DOHH2 (cell line): ENCODE measurements at regions not wholly inside any gene's neighbourhood (a gene's known extent, or its start where the extent isn't known, plus 50 kb on each side); places are given as distances from the start of the nearest gene placed in this dataset.

Experiments used
- H3F3A ChIP-seq: fragments of 200-600 bp; sonication (generic), shearing (Covaris generic); 2 replicates; pipeline ENCODE4 v1.6.0; 2016; ENCODE audit warnings: antibody characterized with exemption, mild to moderate bottlenecking; ENCODE audit not compliant: control insufficient read depth, insufficient read depth
- H3K27ac ChIP-seq: fragments of 200-600 bp; sonication (generic); 2 replicates; pipeline ENCODE4 v1.5.1; 2014; ENCODE audit warnings: low read depth, mild to moderate bottlenecking, low read length, moderate library complexity
- H3K27me3 ChIP-seq: fragments of 200-600 bp; sonication (generic); 2 replicates; pipeline ENCODE4 v1.6.1; 2014; ENCODE audit warnings: mild to moderate bottlenecking, low read length, mixed read lengths; ENCODE audit not compliant: control insufficient read depth
- H3K36me3 ChIP-seq: fragments of 200-600 bp; sonication (generic); 2 replicates; pipeline ENCODE4 v1.6.1; 2014; ENCODE audit warnings: mild to moderate bottlenecking, low read length, moderate library complexity, mixed read lengths; ENCODE audit not compliant: control insufficient read depth
- H3K4me1 ChIP-seq: fragments of 200-600 bp; sonication (generic); 2 replicates; pipeline ENCODE4 v1.6.1; 2014; ENCODE audit warnings: mild to moderate bottlenecking, low read length, mixed read lengths; ENCODE audit not compliant: control insufficient read depth
- H3K4me2 ChIP-seq: fragments of 200-600 bp; sonication (generic); 2 replicates; pipeline ENCODE4 v1.6.0; 2014; ENCODE audit warnings: mild to moderate bottlenecking, low read length, moderate library complexity
- H3K4me3 ChIP-seq: fragments of 200-600 bp; sonication (generic); 2 replicates; pipeline ENCODE4 v1.5.1; 2014; ENCODE audit warnings: mild to moderate bottlenecking, low read length, mixed read lengths
- H3K79me2 ChIP-seq: fragments of 200-600 bp; sonication (generic); 2 replicates; pipeline ENCODE4 v1.6.1; 2014; ENCODE audit warnings: mild to moderate bottlenecking, low read length, mixed read lengths; ENCODE audit not compliant: control insufficient read depth
- H3K9me2 ChIP-seq: fragments of 200-600 bp; sonication (generic); replicated peaks from 2 replicates; pipeline ENCODE4 v1.6.1; 2014; ENCODE audit warnings: mild to moderate bottlenecking, low read length, mixed read lengths; ENCODE audit not compliant: control insufficient read depth
- H3K9me3 ChIP-seq: fragments of 200-600 bp; sonication (generic); 2 replicates; pipeline ENCODE4 v1.6.1; 2014; ENCODE audit warnings: antibody characterized with exemption, low read length, mixed read lengths; ENCODE audit not compliant: control insufficient read depth, insufficient read depth
- H4K20me1 ChIP-seq: fragments of 200-600 bp; sonication (generic); 2 replicates; pipeline ENCODE4 v1.6.0; 2014; ENCODE audit warnings: low read depth, mild to moderate bottlenecking, antibody characterized with exemption, low read length, moderate library complexity; ENCODE audit not compliant: control insufficient read depth, insufficient read depth
- CTCF ChIP-seq: fragments of 200-600 bp; sonication (generic); IDR thresholded peaks from one replicate; pipeline ENCODE4 v1.5.1; 2014; ENCODE audit warnings: antibody characterized with exemption, mild to moderate bottlenecking, low read depth, low read length; ENCODE audit not compliant: poor library complexity, severe bottlenecking
- EZH2phosphoT487 ChIP-seq: fragments of 200-600 bp; sonication (generic); IDR thresholded peaks from 2 replicates; pipeline ENCODE4 v1.6.1; 2017; ENCODE audit warnings: borderline replicate concordance, mild to moderate bottlenecking, antibody characterized with exemption, low read length, moderate library complexity, mixed read lengths

- no peaks in the 10 kb centered on the region for H3K79me2 ChIP-seq
- no peaks in the 10 kb centered on the region for H3K9me2 ChIP-seq
- no peak overlapping the region for H3K4me3 ChIP-seq
- no peaks in the 10 kb centered on the region for H3K27me3 ChIP-seq
- TF ChIP-seq EZH2phosphoT487 = no peak
- no peak for TF ChIP-seq CTCF
- no peak overlapping the region for H3K4me2 ChIP-seq
- no peak overlapping the region for H3K27ac ChIP-seq
- H3F3A ChIP-seq = no peaks in the 10 kb centered on the region
- no peaks in the 10 kb centered on the region for H4K20me1 ChIP-seq
- H3K4me1 ChIP-seq = no peaks in the 10 kb centered on the region
- H3K9me3 ChIP-seq = no peaks in the 10 kb centered on the region
- no peaks in the 10 kb centered on the region for H3K36me3 ChIP-seq
Observed at GRCh38 chr2:59745085-59745484, 808.4 kb downstream of the BCL11A start.

- no peaks in the 10 kb centered on the region for H3K36me3 ChIP-seq
- H3K9me2 ChIP-seq = no peaks in the 10 kb centered on the region
- TF ChIP-seq EZH2phosphoT487 (no peak), CTCF (no peak)
- H3K9me3 ChIP-seq = no peaks in the 10 kb centered on the region
- no peak overlapping the region for H3K4me2 ChIP-seq
- H3K27ac ChIP-seq = no peak overlapping the region
- no peaks in the 10 kb centered on the region for H3K79me2 ChIP-seq
- no peak overlapping the region for H3K4me3 ChIP-seq
- no peaks in the 10 kb centered on the region for H3K27me3 ChIP-seq
- H3K4me1 ChIP-seq = no peaks in the 10 kb centered on the region
- no peaks in the 10 kb centered on the region for H3F3A ChIP-seq
- no peaks in the 10 kb centered on the region for H4K20me1 ChIP-seq
Observed at GRCh38 chr2:59744436-59744835, 809.0 kb downstream of the BCL11A start.

- H3K4me2 ChIP-seq = no peak overlapping the region
- no peak overlapping the region for H3K27ac ChIP-seq
- no peaks in the 10 kb centered on the region for H4K20me1 ChIP-seq
- no peaks in the 10 kb centered on the region for H3F3A ChIP-seq
- H3K9me2 ChIP-seq = no peaks in the 10 kb centered on the region
- no peaks in the 10 kb centered on the region for H3K79me2 ChIP-seq
- H3K4me1 ChIP-seq = no peaks in the 10 kb centered on the region
- H3K36me3 ChIP-seq = no peaks in the 10 kb centered on the region
- no peak overlapping the region for H3K4me3 ChIP-seq
- TF ChIP-seq CTCF (no peak), EZH2phosphoT487 (no peak)
- no peaks in the 10 kb centered on the region for H3K9me3 ChIP-seq
- H3K27me3 ChIP-seq = no peaks in the 10 kb centered on the region
Observed at GRCh38 chr2:59741840-59742239, 811.6 kb downstream of the BCL11A start.

- Histone ChIP-seq H4K20me1 (no peaks in the 10 kb centered on the region), H3K4me1 (no peaks in the 10 kb centered on the region), H3K9me3 (no peaks in the 10 kb centered on the region), H3K79me2 (no peaks in the 10 kb centered on the region), H3K9me2 (no peaks in the 10 kb centered on the region), H3K27ac (no peak overlapping the region), H3K4me2 (no peak overlapping the region), H3K27me3 (no peaks in the 10 kb centered on the region), H3F3A (no peaks in the 10 kb centered on the region), H3K4me3 (no peak overlapping the region), H3K36me3 (no peaks in the 10 kb centered on the region)
- TF ChIP-seq CTCF (no peak), EZH2phosphoT487 (no peak)
Observed at GRCh38 chr2:59739166-59739565, 814.3 kb downstream of the BCL11A start.
